ENCODE measurements at regions not wholly inside any gene's neighbourhood (a gene's known extent, or its start where the extent isn't known, plus 50 kb on each side); places are given as distances from the start of the nearest gene placed in this dataset.

- DNase-seq (ENCODE audit: extremely low read depth in 1 of 2, low read depth in 1 of 2), result no peak
These were observed 69.8 kb downstream of the CD83 start for GRCh38 chr6:14187406-14187805.

DNA sequence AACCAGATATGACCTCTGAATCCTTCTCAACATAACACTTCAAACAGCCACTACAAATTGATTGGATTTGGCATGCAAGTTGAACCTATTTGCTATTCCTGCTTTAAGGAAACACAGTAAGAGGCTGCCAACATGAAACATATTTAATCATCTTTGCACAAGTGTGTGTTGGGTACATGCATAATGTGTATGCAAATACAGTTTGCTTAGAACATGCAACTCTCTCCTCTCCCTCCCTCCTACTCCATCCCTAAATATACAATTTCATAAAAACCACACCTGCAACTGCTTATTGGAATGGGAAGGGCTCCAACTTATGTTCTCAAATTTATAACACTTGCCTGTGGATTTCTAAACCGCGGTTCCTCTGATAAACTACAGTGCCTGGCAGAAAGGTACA is 71.5 kb downstream of the CD83 start:
- DNase-seq (ENCODE audit: extremely low read depth in 1 of 2, low read depth in 1 of 2), result no peak

DNA sequence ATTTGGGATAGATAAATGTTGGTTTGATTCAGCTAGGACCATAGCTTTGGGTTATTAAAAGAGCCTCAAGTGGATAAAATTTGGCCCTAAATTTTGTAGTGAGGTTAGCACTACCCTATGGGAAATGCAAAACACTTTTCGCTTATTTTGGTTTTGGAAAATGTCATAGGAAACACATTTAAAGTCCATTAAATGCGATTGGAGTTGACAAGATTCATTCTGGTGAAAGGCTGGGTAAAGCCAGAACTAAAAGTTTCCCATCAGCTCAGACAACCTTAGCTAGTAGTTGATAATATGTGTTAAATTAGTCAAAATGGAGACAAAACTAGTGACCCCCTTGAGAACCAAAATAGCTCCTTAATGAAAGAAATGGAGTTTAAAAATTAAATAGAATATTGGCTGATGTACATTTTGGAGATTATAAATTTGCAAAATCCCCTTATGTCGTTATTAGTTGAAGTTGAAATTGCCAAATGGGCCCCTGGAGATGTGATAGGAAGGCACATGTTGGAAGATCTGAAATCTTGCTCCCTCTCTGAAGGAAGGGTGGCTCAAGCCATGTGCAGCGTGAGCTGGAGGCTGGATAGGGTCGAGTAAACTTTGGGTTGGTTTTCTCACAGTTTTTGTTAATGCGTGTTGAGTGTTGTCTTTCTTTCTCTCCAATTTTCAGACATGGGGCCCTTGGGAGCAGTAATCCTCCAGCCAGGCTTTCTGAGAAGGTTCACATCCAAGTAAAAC is 72.8 kb downstream of the CD83 start:
- DNase-seq (ENCODE audit: extremely low read depth in 1 of 2, low read depth in 1 of 2), result no peak

DNA sequence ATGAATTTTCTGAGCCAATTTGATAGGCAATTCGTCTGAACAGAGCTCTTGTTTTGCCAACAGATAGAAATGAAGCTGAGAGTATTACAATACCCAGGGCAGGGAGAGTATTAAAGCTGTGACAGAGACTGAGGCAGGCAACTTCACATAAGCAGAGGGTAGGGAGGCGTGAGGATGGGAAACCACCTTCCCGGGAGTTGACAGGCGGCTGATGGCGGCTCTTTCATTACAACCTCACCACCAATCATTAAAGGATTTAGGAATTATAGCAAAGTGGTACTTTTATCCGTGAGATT is 73.3 kb downstream of the CD83 start:
- no peak for DNase-seq (ENCODE audit: extremely low read depth in 1 of 2, low read depth in 1 of 2)

GRCh38 chr6:14191761-14192160 is 74.2 kb downstream of the CD83 start:
- DNase-seq (ENCODE audit: extremely low read depth in 1 of 2, low read depth in 1 of 2), result no peak

DNA sequence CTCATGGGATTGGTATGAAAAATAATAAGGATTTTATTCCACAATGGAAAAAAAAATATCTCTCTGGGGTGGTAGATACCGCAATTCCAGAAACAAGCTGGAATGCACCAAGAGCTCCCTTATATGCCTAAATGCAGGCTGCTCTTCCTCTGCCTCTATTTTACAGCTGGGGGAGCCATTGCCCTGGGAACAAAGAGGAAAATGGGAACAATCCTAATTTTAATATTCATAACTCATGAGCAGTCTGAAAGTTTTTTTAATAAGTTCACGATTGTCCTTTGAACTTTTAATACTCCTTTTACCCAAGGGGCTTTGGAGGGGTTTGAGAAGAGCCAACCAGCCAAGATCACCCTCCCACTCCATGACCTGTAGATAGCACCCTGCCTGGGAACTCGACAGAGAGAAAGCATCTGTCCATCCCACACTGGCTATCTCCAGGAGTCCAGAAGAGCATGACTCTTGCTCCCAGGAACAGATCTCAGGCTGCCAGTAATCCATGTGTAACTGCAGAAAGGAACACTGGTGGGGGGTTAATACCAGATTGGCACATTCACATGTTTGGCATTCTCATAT is 74.7 kb downstream of the CD83 start:
- no peak for DNase-seq (ENCODE audit: extremely low read depth in 1 of 2, low read depth in 1 of 2)

DNA sequence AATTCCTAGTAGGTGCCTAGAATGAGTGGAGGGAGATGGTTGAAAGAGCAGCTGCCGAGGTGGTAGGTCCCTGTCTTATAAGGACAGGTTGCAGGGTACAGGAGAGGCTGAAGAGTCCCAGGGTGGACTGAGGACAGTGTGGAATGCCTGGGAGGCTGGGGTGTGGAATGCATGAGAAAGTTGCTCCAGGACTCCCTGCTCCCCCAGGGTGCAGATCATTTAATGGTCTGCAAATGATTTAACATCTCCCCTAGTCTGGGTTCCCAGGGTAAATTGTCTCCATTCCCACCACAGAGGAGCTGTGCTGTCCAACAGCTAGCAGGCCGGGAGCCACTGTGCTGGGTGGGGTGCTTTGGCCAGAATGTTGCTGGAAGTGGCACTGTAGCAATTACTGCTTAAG is 76.0 kb downstream of the CD83 start:
- DNase-seq (ENCODE audit: extremely low read depth in 1 of 2, low read depth in 1 of 2), result no peak

DNA sequence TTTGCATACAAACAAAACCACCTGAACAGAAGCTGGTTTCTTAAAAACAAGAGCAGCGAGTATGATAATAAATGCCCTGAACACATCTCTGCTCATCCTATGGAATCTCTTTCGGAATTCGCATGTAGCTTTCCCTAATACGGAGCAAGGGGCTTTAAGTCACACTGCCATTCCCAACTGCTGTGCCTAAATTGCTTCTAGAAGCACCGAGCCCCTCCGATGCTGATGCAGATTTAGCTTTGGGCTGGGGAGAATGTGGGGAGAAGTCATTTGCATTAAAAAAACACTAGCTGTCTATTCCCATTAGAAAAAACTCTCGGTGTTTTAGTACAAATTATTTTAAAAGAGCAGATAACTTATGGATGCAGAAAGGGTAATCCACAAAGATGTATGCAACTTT is 76.9 kb downstream of the CD83 start:
- no peak for DNase-seq (ENCODE audit: extremely low read depth in 1 of 2, low read depth in 1 of 2)

- DNase-seq (ENCODE audit: extremely low read depth in 1 of 2, low read depth in 1 of 2), result no peak
These were observed 77.4 kb downstream of the CD83 start for GRCh38 chr6:14194976-14195375.

- DNase-seq (ENCODE audit: extremely low read depth in 1 of 2, low read depth in 1 of 2), result no peak
These were observed 78.5 kb downstream of the CD83 start for GRCh38 chr6:14196026-14196425.

GRCh38 chr6:14197118-14197517 is 79.5 kb downstream of the CD83 start:
- no peak for DNase-seq (ENCODE audit: extremely low read depth in 1 of 2, low read depth in 1 of 2)

- no peak for DNase-seq (ENCODE audit: extremely low read depth in 1 of 2, low read depth in 1 of 2)
These were observed 82.5 kb downstream of the CD83 start for GRCh38 chr6:14200047-14200446.

- DNase-seq (ENCODE audit: extremely low read depth in 1 of 2, low read depth in 1 of 2), result no peak
These were observed 85.4 kb downstream of the CD83 start for GRCh38 chr6:14202947-14203346.

DNA sequence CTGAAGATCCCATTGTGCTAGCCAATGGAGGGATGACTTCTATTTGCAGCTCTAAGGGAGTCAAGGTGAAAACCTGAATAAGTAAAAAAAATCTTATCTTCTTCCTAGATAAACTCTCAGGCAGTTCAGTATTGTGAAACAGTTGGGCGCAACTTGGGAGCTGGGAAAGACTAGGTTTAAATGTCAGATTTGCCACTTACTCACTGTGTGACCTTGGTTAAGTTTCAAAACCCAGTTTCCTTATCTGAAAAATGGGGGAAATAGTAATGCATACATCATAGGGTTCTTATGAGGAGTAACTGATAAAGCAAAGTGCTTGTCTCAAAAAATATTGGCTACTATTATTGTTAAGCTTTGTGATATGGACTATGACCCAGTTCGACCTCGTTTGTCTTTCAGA is 88.8 kb downstream of the CD83 start:
- no peak for DNase-seq (ENCODE audit: extremely low read depth in 1 of 2, low read depth in 1 of 2)

DNA sequence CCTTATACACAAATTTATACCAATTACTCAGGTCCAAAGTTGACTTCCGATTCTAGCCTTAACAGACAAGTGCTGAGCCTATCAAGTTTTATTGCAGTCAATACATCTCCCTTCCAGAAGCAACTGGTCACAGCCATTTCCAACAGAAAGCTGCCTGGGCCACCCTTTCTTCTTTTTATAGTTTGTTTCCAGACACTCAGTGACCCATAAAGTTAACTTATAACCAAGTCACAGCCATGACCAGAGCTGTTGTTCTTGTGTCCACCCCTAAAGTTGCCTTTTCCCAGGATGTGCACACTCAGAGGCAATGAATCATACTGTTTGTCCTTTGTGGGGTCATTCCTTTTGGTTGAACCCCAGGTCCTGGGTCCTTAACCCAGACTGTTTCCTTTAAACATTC is 89.9 kb downstream of the CD83 start:
- no peak for DNase-seq (ENCODE audit: extremely low read depth in 1 of 2, low read depth in 1 of 2)

DNA sequence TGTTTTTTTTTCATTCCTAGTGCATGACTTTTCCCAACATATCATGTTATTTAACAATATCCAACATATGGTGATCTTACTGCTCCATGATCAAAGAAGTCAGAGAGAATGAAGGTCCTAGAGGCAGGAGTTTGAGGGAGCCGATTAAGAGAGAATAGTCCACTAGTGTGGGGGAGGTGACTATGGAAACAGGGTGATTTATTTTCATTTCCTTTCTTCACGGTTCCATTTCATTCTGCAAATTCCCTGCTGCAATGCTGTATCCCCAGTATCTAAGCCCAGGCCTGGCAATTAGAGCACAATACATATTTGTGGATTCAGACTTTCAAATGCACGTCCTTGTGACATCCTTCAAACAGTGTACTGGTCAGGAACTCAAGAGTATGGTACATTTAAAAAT is 91.4 kb downstream of the CD83 start:
- DNase-seq (ENCODE audit: extremely low read depth in 1 of 2, low read depth in 1 of 2), result no peak

- DNase-seq (ENCODE audit: extremely low read depth in 1 of 2, low read depth in 1 of 2), result no peak
These were observed 92.5 kb downstream of the CD83 start for GRCh38 chr6:14210077-14210476.

DNA sequence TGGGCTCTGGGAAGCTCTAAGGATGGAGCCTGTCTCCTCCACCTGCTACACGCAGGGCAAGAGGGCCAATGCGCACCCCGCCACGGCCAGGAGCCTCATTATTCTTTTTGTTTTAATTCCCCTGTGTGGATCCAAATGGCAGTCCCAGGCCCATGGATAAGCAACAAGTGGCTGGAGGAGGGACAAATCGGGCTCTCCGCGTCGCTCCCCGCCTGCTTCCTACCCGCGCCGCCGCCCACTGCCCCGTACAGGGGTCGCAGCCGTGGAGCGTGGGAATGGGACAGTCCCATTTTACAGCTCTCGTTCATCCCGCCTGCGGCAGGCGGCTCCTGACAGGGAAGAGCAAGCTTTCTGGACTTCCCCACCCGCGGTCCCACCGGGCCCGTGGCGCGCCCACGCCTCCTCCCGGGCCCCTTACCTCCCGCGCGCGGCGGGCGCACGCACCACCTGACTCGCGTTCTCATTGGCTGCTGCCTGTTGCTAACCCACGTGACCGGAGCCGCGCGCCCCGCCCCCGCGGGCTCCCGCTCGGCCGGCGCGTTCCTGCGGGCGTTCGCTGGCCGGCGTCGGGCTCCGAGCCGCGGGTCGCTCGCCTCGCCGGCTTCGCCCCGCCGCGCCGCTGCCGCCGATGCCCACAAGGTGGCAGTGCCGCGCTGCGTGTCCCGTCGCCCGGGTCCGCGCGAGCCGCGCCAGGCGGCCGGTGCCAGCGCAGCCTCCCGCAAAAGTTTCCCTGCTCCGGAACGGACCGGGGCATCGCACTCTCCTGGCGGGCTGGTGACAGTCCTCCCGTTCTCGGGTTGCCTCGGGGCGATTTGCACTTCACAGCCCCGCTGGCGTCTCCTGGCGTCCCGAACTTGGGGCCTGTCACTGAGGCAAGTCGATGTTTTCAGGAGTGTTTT is 93.3 kb downstream of the CD83 start:
- DNase-seq (ENCODE audit: extremely low read depth in 1 of 2, low read depth in 1 of 2), result peak; percentile 53 to 78

DNA sequence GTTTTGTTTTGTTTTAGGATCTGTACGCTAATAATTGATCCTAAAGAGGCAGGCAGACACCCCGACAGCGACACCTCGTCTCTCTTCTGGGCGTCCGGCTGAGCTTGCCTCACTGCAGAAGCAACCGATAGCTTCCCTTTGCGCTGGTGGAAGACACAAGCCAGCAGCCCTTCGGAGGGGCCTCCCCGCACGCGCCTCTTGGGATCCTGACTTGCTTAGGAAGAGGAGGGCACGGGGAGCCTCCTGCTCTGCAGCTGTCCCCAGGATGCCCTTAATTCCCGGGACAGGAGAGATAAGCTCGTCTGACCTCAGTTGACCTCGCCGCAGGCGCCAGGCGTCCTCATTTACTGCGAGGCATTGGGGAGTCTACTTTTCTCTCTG is 94.0 kb downstream of the CD83 start:
- DNase-seq (ENCODE audit: extremely low read depth in 1 of 2, low read depth in 1 of 2), result peak in 1 of 2 donors; percentile 8

DNA sequence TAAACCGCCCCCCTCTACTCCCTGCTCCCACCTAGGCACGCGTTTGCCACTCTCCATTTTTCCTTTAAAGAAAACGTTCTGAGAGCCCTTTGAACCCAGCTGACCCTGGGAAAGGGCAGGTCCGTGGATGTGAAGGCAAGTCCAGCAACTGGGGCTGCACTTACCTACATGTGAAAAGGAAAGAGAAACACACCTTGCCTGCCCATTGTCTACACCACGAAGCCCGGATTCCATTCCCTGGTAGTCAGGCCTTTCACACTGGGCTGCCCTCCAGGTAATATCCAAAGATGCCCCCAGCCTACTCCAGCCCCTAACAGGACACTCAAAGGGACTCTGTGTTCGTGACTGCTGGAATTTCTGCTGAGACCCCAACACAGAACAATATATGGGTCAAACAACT is 94.4 kb downstream of the CD83 start:
- no peak for DNase-seq (ENCODE audit: extremely low read depth in 1 of 2, low read depth in 1 of 2)

DNA sequence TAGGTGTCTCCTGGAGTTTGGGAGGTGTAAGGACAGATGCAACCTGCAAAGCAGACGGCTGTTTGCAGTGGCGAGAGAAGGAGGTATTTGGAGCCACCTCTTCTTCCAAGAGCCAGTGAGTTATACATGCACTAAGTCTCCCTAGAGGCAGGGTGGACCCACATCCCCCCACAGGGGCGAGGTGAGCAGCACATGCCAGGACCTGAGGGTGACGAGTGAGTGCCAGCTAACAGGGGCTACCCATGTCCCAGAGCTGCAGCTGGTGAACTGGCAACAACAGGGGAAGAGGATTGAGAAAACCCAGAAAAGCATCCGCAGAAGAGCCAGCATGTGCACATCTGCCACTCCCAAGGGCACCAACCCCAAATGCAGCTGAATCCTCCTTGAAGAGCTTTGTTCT is 95.1 kb downstream of the CD83 start:
- no peak for DNase-seq (ENCODE audit: extremely low read depth in 1 of 2, low read depth in 1 of 2)
